CD4-positive, alpha-beta memory T cell (primary cell): ENCODE measurements at regions not wholly inside any gene's neighbourhood (a gene's known extent, or its start where the extent isn't known, plus 50 kb on each side); places are given as distances from the start of the nearest gene placed in this dataset.

Experiments
- CTCF ChIA-PET: fragments of 350-600 bp; sonication (Branson Sonifier 250); formaldehyde crosslinking; loops from one replicate; lab custom pipeline; 2021; ENCODE audit warnings: inconsistent platforms; ENCODE audit not compliant: partially characterized antibody; lab: Charles Lee
- POLR2A ChIA-PET: fragments of 350-600 bp; sonication (Branson Sonifier 250); formaldehyde crosslinking; loops from one replicate; lab custom pipeline; 2021; ENCODE audit not compliant: partially characterized antibody; lab: Charles Lee
- DNase-seq, 5 donors: peaks; one replicate each; pipeline versions ENCODE4 v3.0.0 to v3.0.0-alpha.2; 2020 to 2022; ENCODE audit warnings: mixed read lengths in 1 of 5
- H3K27ac ChIP-seq: one replicate; pipeline ENCODE4 v1.7.0; 2013; ENCODE audit warnings: low read depth, low read length
- H3K27me3 ChIP-seq: 2 replicates; pipeline ENCODE4 v1.7.0; 2013; ENCODE audit warnings: mild to moderate bottlenecking, low read length, moderate library complexity; ENCODE audit not compliant: insufficient read depth
- H3K36me3 ChIP-seq: 2 replicates; pipeline ENCODE4 v1.7.0; 2013; ENCODE audit warnings: mild to moderate bottlenecking, low read length, moderate library complexity; ENCODE audit not compliant: insufficient read depth
- H3K4me1 ChIP-seq: 2 replicates; pipeline ENCODE4 v1.7.0; 2013; ENCODE audit warnings: mild to moderate bottlenecking, low read length, moderate library complexity; ENCODE audit not compliant: insufficient read depth
- H3K4me3 ChIP-seq, 2 donors: one replicate each; pipeline ENCODE4 v1.7.0; 2013; ENCODE audit warnings: low read length in 2 of 2, mild to moderate bottlenecking in 1 of 2
- H3K9me3 ChIP-seq, 2 donors: one replicate each; pipeline ENCODE4 v1.7.0; 2013; ENCODE audit warnings: low read length in 2 of 2, control low read depth in 1 of 2; ENCODE audit not compliant: control insufficient read depth in 1 of 2
- H3K27ac Mint-ChIP-seq, 7 donors: one replicate each; pipeline ENCODE4 v1.8.0; 2020 to 2021; ENCODE audit warnings: mixed read lengths in 7 of 7, mild to moderate bottlenecking in 6 of 7, inconsistent platforms in 3 of 7, moderate library complexity in 3 of 7
- H3K27me3 Mint-ChIP-seq, 2 donors: one replicate each; pipeline ENCODE4 v1.8.0; 2020 to 2021; ENCODE audit warnings: mixed read lengths in 2 of 2
- H3K36me3 Mint-ChIP-seq, 2 donors: one replicate each; pipeline ENCODE4 v1.8.0; 2020 to 2021; ENCODE audit warnings: mixed read lengths in 2 of 2, inconsistent platforms in 1 of 2, mild to moderate bottlenecking in 1 of 2
- H3K4me1 Mint-ChIP-seq, 4 donors: one replicate each; pipeline ENCODE4 v1.8.0; 2020 to 2021; ENCODE audit warnings: mixed read lengths in 4 of 4, mild to moderate bottlenecking in 1 of 4
- H3K4me3 Mint-ChIP-seq, 8 donors: one replicate each; pipeline ENCODE4 v1.8.0; 2020 to 2021; ENCODE audit warnings: mixed read lengths in 8 of 8, mild to moderate bottlenecking in 7 of 8, moderate library complexity in 6 of 8, inconsistent platforms in 3 of 8
- H3K9me3 Mint-ChIP-seq, 8 donors: one replicate each; pipeline ENCODE4 v1.8.0; 2020 to 2021; ENCODE audit warnings: mixed read lengths in 8 of 8, mild to moderate bottlenecking in 5 of 8, inconsistent platforms in 3 of 8, moderate library complexity in 1 of 8
- intact Hi-C: fragments of 100-400 bp; cut with micrococcal nuclease; formaldehyde crosslinking; loops from one replicate; pipeline ENCODE4 v1.15.1; 2023

DNA sequence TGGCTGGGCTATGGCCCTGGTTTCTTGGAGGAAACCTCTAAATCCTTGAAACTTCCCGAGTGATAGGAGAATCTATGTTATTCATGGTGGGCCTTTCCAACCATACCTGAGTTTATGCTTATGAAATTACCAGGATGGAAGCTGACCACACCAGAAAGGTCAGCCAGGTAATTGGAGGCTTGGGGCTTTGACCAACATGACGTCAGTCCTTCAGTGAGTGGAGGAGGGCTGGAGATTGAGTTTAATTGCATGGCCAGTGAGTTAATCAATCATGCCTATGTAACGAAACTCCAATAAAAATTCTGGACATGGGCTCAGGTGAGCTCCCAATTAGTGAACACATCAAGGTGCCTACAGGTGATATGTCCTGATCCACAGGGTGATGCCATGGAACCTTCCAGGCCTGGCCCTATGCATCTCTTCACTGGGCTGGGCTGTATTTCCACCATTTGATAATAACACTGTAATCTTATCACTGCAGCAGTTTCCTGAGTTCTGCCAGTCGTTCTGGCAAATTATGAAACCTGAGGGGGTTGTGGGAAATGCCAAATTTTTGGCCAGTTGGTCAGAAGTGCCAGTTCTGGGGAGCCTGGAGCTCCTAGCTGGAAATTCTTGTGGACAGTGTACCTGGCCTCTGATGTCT, 106.5 kb downstream of the CDH26 start:
- no peaks in the 10 kb centered on the region for H3K27me3 ChIP-seq
- Mint-ChIP-seq H3K9me3 (no peaks in the 10 kb centered on the region), H3K27ac (peak overlapping the region in 1 of 7 donors; percentile 59), H3K4me3 (peak overlapping the region in 2 of 8 donors; percentile 36 to 62), H3K4me1 (peaks cover 16 to 53% (median 35%) of the 10 kb centered on the region in 4 donors), H3K27me3 (no peaks in the 10 kb centered on the region), H3K36me3 (peaks cover 4 to 12% of the 10 kb centered on the region in 2 donors)
- no peak overlapping the region for H3K27ac ChIP-seq
- CTCF ChIA-PET: no interaction called here
- no peaks in the 10 kb centered on the region for H3K9me3 ChIP-seq
- intact Hi-C loops: no loop called here
- POLR2A ChIA-PET: no interaction called here
- H3K4me1 ChIP-seq: peaks cover 15% of the 10 kb centered on the region
- no peak overlapping the region for H3K4me3 ChIP-seq
- no peak for DNase-seq
- H3K36me3 ChIP-seq: no peaks in the 10 kb centered on the region

- Histone ChIP-seq H3K36me3 (no peaks in the 10 kb centered on the region), H3K27ac (no peak overlapping the region), H3K9me3 (no peaks in the 10 kb centered on the region), H3K4me1 (peaks cover 15% of the 10 kb centered on the region), H3K27me3 (no peaks in the 10 kb centered on the region), H3K4me3 (no peak overlapping the region)
- H3K36me3 Mint-ChIP-seq: peaks cover 4 to 16% of the 10 kb centered on the region in 2 donors
- H3K9me3 Mint-ChIP-seq: no peaks in the 10 kb centered on the region
- intact Hi-C loops: no loop called here
- ChIA-PET POLR2A (no interaction called here), CTCF (interaction anchor here (1.0 kb wide), 1 partner anchor 8 kb away, joined by 5 read pairs; no protein-coding TSS in a partner anchor)
- H3K27me3 Mint-ChIP-seq: no peaks in the 10 kb centered on the region
- H3K4me1 Mint-ChIP-seq: peaks cover 14 to 46% (median 29%) of the 10 kb centered on the region in 4 donors
- no peak overlapping the region for H3K4me3 Mint-ChIP-seq
- no peak for DNase-seq
- peak overlapping the region in 1 of 7 donors; percentile 1 for H3K27ac Mint-ChIP-seq
Measured at GRCh38 chr20:60065741-60066437, 107.7 kb downstream of the CDH26 start.

DNA sequence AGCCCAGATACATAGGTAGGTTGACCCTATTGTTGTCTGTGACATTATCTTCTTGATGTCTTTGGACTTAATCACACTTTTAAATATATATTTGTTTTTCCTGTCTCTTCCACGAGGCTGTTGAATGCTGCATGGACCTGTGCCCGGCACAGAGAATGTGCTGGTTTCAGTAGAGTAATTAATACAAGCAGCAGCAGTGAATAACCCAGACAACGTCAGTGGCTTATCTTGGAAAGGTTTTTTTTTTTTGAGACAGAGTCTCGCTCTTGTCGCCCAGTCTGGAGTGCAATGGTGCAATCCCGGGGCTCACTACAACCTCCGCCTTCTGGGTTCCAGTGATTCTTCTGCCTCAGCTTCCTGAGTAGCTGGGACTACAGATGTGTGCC, 108.2 kb downstream of the CDH26 start:
- DNase-seq: no peak
- Histone ChIP-seq H3K27ac (no peak overlapping the region), H3K4me3 (no peak overlapping the region), H3K9me3 (no peaks in the 10 kb centered on the region), H3K36me3 (no peaks in the 10 kb centered on the region), H3K4me1 (peaks cover 15% of the 10 kb centered on the region), H3K27me3 (no peaks in the 10 kb centered on the region)
- ChIA-PET POLR2A (no interaction called here), CTCF (interaction anchor here (1.0 kb wide), 1 partner anchor 9 kb away, joined by 5 read pairs; no protein-coding TSS in a partner anchor)
- Mint-ChIP-seq H3K27ac (peak overlapping the region in 2 of 7 donors; percentile 1 to 30), H3K27me3 (no peaks in the 10 kb centered on the region), H3K36me3 (peaks cover 4 to 20% of the 10 kb centered on the region in 2 donors), H3K9me3 (no peaks in the 10 kb centered on the region), H3K4me3 (no peak overlapping the region), H3K4me1 (peaks cover 14 to 41% (median 28%) of the 10 kb centered on the region in 4 donors)
- intact Hi-C loops: no loop called here

- ChIA-PET POLR2A (no interaction called here), CTCF (no interaction called here)
- Histone ChIP-seq H3K27me3 (no peaks in the 10 kb centered on the region), H3K27ac (no peak overlapping the region), H3K9me3 (no peaks in the 10 kb centered on the region), H3K4me1 (peaks cover 10% of the 10 kb centered on the region), H3K36me3 (no peaks in the 10 kb centered on the region), H3K4me3 (no peak overlapping the region)
- H3K36me3 Mint-ChIP-seq: peaks cover 15 to 29% of the 10 kb centered on the region in 2 donors
- intact Hi-C loops: no loop called here
- DNase-seq: no peak
- no peak overlapping the region for H3K4me3 Mint-ChIP-seq
- H3K9me3 Mint-ChIP-seq: peaks cover 0 to 9% (median 0%) of the 10 kb centered on the region in 8 donors
- H3K4me1 Mint-ChIP-seq: peaks cover 6 to 22% (median 14%) of the 10 kb centered on the region in 4 donors
- H3K27ac Mint-ChIP-seq: no peak overlapping the region
- H3K27me3 Mint-ChIP-seq: no peaks in the 10 kb centered on the region
Measured at GRCh38 chr20:60068509-60068908, 110.3 kb downstream of the CDH26 start.

GRCh38 chr20:60069656-60070055, 111.4 kb downstream of the CDH26 start:
- Mint-ChIP-seq H3K4me1 (peaks cover 5 to 18% (median 10%) of the 10 kb centered on the region in 4 donors), H3K27me3 (no peaks in the 10 kb centered on the region), H3K36me3 (peaks cover 15 to 29% of the 10 kb centered on the region in 2 donors), H3K27ac (no peak overlapping the region), H3K4me3 (no peak overlapping the region), H3K9me3 (peaks cover 0 to 10% (median 0%) of the 10 kb centered on the region in 8 donors)
- Histone ChIP-seq H3K27me3 (no peaks in the 10 kb centered on the region), H3K36me3 (no peaks in the 10 kb centered on the region), H3K4me1 (no peaks in the 10 kb centered on the region), H3K4me3 (no peak overlapping the region), H3K9me3 (no peaks in the 10 kb centered on the region), H3K27ac (no peak overlapping the region)
- ChIA-PET POLR2A (no interaction called here), CTCF (interaction anchor here (1.1 kb wide), 1 partner anchor 12 kb away, joined by 4 read pairs; no protein-coding TSS in a partner anchor)
- DNase-seq: no peak
- intact Hi-C loops: no loop called here

DNA sequence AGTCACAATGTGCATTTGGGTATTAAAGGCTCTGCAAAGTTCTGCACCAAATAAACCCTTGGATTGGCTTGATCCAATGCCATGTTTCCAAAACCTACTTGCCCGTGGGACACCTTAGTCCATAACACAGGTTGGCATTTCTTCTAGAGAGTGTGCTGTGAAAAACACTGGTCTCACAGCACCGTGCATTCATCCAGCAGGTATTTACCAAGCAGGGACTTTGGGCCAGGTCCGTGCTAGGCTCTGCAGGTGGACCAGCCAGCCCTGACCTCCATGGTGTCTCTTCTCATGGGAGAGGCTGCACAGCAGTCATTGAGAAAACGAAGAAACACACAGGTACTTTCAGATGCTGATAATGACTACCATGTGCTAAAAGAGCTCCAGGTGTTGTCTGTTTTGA, 112.6 kb downstream of the CDH26 start:
- Mint-ChIP-seq H3K27ac (no peak overlapping the region), H3K27me3 (no peaks in the 10 kb centered on the region), H3K4me1 (peaks cover 6 to 20% (median 9%) of the 10 kb centered on the region in 4 donors), H3K36me3 (peaks cover 15 to 29% of the 10 kb centered on the region in 2 donors), H3K9me3 (peaks cover 0 to 10% (median 0%) of the 10 kb centered on the region in 8 donors), H3K4me3 (no peak overlapping the region)
- no peaks in the 10 kb centered on the region for H3K9me3 ChIP-seq
- H3K36me3 ChIP-seq: no peaks in the 10 kb centered on the region
- no peaks in the 10 kb centered on the region for H3K27me3 ChIP-seq
- no peaks in the 10 kb centered on the region for H3K4me1 ChIP-seq
- intact Hi-C loops: no loop called here
- ChIA-PET POLR2A (no interaction called here), CTCF (no interaction called here)
- no peak overlapping the region for H3K27ac ChIP-seq
- H3K4me3 ChIP-seq: no peak overlapping the region
- no peak for DNase-seq

- ChIA-PET POLR2A (no interaction called here), CTCF (no interaction called here)
- Histone ChIP-seq H3K4me3 (no peak overlapping the region), H3K36me3 (no peaks in the 10 kb centered on the region), H3K4me1 (no peaks in the 10 kb centered on the region), H3K9me3 (no peaks in the 10 kb centered on the region), H3K27me3 (no peaks in the 10 kb centered on the region), H3K27ac (no peak overlapping the region)
- DNase-seq: no peak
- Mint-ChIP-seq H3K9me3 (peaks cover 0 to 10% (median 0%) of the 10 kb centered on the region in 8 donors), H3K4me3 (no peak overlapping the region), H3K36me3 (peaks cover 11 to 24% of the 10 kb centered on the region in 2 donors), H3K27ac (no peak overlapping the region), H3K27me3 (no peaks in the 10 kb centered on the region), H3K4me1 (peaks cover 6 to 18% (median 9%) of the 10 kb centered on the region in 4 donors)
- intact Hi-C loops: no loop called here
Measured at GRCh38 chr20:60071965-60072364, 113.7 kb downstream of the CDH26 start.
